Astrocyte of the hippocampus (primary cell): ENCODE measurements at regions not wholly inside any gene's neighbourhood (a gene's known extent, or its start where the extent isn't known, plus 50 kb on each side); places are given as distances from the start of the nearest gene placed in this dataset.

Source experiments
- DNase-seq: peaks from one replicate; pipeline ENCODE4 v3.0.0; 2011; ENCODE audit warnings: low read depth, low spot score

DNA sequence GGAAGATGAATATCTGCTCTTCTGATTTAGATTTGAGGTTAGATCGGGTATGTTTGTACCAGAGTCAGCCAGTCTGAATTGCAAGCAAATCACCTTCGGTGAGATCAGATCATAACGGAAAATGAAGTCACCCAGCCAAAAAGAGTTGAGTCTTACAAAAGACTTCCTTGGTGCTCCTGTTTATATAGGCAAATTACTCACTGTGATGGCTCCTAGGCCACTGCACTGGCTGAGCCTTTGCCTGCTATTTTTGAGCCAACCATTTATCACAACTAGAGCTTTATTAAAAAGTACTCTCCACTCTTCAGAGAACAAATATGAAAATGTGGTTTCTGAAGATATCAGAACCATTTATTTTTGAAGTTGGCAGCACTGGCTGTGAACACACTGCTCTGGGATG lies 277.7 kb upstream of the PCSK5 start:
- peak; percentile 29 for DNase-seq

DNA sequence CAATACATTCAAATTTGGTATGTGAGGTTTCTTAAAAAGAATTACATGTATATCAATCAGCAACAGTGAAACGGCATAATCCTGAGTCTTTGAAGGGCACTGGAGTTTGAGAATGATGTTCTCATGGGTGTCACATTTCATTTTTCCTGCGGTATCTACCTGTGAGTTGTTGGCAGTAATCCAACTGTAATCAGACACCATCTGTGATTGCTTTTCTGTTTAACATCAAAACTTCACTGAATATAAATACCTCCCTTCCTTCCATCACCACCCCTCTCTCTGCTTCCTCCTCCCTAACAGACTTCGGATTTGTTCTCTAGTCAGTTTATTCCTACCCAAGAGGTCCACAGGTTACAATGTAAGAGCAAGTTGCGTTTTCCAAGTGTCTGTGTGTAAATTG lies 275.2 kb upstream of the PCSK5 start:
- no peak for DNase-seq

DNA sequence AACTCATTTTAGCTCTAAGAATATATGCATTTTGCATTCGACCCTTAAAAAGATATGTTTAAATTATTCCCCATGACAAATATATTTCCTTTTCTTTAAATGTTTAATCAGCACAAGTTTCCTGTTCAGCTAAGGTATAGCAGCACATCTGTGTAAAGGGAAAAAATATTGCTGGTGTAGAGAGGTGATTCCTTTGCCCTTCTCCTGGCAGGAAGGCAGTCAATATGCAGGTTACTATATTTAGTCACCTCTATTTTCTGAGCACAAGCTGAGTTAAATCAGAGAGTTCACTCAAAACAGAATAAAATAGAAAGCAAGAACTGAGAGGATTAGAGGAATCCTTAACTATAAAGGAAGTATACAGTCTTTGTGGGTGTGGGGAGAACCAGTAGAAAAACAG lies 274.4 kb upstream of the PCSK5 start:
- no peak for DNase-seq

DNA sequence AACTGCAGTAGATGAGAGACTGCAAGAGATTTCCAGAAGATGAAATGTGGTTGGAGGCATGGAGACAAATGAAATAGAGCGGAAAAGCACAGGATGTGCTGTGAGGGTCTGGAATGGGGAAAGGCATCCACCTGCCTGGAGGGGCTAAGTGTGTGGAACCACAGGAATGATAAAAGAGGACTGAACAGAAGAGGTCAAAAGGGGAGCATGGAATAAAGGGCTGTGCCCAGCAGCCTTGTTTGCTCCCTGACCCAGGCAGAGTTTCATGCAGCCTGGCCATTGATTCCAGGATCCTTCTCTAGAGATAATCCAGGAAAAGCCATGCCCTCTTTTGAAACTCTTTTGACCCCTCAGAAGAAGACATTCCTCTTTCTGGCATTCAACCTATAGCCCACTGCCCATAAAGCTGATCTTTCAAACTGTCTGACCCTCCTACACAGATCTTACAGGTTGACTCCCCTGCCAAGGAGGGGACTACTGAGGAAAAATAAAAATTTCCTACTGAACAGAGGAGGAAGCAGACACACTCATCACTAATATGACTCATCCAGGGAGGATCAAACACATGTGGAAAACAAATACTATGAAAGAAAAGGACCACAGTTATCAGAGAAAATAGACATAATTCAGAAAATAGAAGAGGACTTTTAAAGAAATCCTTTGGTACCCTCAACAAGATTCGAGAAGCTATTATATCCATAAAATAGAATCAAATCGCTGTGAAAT lies 273.5 kb upstream of the PCSK5 start:
- no peak for DNase-seq

DNA sequence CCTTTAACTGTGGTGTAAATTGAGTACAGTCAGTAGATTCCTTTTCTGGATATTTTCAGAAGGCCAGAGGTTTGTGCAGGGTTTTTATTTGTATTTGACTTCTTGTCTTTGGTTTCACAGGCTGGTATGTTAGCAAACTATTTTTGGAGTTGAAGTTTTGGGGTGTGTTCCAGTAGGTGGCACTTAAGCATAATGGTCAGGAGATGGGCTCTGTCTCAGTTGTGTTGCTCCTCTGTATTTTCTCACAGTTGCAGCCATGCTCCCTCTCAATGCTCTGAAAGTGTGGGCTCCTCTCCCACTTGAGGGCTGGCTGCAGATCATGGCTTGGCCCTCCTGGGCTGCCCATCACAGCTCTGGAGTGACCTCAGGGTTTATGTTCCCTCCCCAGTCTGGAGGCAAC lies 267.0 kb upstream of the PCSK5 start:
- no peak for DNase-seq

DNA sequence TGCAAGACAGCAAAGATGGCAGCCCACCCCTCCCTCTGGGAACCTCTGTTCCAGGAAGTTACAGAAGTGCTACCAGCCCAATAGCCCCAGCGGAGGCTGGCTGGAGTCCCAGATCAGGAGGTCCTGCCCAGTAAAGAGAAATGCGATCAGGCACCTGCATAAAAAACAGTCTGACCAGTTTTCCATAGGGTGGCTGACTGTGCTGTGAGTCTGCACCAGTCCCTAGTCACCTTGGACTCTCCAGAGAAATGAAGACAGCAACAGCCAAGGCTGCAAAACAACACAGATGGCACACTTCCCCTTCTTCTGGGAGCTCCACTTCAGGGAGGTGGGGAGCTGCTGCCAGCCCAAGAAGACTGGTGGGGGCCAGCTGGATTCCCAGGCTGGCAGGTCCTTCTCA lies 265.5 kb upstream of the PCSK5 start:
- DNase-seq = no peak

DNA sequence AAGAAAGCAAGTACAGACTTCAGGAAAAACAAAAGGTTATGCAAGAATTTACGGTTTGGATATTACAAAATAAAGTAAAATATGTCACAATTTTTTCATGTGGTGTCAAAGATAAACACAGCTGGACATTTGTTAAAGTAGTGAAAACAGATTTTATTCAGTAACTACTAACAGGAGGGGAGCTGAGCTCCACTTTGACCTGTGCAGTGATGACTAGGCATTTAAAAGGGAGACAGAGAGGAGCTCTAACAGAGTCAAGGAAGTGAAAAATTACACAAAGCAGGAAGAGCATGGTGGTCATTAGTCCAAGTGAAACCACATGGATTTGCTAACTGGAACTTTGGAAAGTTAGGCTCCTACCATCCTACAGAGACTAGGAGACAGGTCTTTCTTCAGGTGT lies 263.6 kb upstream of the PCSK5 start:
- DNase-seq = no peak

DNA sequence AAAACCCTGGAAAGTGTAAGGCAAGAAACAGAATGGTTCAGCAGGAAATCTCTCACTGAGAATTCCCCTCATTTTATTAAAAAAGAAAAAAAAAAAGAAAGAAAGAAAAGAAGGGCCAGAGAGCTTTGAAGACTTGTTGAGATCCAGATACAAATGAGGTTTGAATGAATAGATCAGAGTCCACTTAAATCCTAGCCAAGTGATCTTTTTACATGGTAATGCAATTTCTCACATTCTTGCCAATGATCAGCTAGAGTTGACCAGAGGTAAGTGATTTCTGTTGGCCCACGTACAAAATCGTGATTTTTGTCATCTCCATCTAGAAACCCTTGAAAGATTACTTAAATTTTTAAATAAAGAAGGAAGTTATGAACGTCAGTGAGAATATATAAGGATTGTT lies 261.5 kb upstream of the PCSK5 start:
- DNase-seq = no peak

DNA sequence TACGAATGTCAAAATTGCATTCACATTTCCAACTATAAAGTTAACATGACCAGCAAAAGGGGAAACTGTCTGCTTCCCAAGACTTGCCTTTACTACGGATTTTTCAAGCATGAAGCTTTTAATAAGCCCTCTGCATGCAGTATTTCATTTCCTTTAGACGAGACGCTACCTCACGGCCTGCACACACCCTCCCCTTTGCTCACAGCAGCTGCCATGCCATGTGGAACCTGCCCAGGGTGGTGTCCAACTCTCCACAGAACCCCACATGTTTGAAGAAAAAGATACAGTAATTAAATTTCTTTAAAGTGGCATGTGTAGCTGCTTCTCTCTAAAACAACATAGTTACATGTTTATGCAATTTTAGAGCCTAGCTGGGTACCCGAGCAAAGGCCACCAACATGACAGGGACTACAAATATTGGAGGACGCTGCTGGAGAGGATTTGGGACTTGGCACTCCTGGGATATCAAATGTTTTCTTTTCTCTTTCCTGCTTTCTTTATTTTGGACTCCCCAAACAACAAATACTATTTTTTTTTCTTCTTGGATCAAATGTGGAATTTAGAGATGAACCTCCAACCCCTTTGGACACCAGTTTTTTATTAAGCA lies 256.9 kb upstream of the PCSK5 start:
- no peak for DNase-seq

DNA sequence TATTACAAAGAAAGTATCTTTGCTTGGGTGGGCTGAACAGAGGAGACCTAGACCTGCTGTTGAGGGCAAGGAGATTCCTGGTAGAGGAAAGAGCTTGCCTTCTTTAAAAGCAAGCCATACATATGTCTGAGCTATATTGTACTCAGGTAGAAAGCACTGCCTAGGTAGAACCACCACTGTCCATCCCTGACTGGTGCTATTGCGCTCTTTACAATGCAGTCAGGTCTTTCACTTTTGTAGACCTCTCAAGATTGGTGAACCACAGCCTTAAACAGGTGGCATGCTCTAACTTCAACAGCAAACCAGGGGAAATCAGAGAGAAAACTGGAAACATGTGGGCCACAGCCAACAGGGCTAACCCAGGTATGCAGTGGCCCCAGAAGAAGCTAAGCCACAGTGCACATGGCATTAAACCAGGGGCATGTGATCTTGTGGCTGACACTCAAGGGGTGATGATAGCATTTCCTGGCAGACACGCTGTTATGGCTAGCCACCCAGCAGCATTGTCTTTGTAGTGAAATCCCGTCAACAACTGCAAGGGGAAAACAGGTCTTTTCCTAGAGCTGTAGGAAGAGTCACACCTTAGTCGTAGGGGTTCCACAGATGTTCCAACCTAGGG lies 253.9 kb upstream of the PCSK5 start:
- DNase-seq = no peak

DNA sequence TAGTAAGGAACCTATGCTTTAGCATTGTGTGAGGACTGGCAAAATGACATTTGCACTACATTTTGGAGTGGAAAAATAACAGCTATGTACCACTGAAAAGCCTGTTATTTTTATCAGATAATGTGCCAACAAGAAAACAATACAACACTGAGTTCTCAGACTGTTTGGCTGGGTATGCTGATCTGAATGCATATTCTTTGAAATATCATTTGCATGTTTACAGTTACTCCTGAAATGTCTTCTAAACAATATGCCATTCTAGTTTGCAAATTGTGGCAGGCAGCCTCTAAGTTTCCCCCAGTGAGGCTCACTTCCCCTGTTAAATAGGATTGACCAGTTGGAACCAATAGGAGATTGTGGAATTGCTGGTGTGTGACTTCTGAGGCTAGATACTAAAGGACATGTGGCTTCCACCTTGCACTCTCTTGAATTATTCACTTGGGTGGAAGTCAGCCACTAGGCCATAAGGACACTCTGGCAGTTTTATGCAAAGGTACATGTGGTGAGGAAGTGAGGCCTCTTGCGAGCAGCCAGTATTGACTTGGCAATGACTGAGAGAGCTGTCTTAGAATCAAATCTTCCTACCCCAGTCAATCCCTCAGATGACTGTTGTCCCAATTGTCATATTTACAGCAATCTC lies 250.4 kb upstream of the PCSK5 start:
- DNase-seq = no peak

DNA sequence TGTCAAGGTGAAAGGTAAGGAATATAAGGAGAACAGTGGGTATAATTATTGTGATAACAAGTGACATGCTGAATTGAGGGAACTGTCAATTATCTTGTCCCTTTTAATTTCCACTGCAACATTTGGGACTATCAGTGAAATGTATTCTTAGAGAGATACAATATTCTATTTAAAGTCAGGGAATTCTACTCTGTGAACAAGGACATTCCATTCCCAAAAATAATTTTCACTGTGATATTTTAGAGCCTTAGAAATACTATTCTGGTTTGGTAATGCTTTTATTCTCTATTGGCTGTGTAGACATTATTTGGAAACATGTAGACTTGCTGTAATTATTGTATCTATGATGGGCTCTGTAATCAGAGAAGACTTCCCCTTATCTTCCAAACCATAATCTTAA lies 248.0 kb upstream of the PCSK5 start:
- no peak for DNase-seq

DNA sequence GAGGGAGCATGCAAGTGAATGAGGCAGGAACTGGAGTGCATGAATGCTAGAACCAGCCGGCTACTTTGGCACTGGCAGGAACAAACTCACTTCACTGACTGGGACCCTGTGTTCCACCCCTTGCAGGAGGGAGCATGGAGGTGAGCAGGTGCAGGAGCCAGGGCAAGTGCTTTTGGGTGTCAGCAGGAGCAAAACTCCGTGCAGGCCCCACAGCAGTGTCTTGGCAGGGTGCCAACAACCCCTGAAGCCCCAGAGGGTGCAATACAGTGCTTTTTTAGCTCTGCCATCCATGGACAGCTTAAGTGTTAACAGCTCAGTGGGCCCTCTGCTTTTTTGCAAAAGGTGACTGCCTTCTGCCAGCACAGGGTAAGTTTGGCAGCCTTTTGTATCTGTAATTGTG lies 245.8 kb upstream of the PCSK5 start:
- no peak for DNase-seq

DNA sequence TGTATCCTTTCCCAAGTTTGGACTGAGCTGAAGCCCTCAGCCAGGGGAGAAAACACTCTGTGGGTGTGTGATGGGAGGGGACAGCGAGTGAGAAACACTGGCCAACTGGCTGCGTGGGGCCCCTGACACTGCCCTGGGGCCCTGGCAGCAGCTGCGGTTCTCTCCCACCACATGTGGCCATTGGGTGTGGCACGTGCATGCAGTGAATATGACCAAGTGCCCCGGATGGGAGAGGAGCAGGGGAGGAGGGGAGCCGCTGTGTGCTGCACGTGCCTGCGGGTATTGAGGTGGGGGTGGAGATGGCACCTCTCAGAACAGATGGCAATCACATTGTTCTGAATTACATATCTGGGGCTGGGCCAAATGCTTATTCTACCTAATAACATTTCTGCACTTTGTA lies 242.4 kb upstream of the PCSK5 start:
- no peak for DNase-seq

DNA sequence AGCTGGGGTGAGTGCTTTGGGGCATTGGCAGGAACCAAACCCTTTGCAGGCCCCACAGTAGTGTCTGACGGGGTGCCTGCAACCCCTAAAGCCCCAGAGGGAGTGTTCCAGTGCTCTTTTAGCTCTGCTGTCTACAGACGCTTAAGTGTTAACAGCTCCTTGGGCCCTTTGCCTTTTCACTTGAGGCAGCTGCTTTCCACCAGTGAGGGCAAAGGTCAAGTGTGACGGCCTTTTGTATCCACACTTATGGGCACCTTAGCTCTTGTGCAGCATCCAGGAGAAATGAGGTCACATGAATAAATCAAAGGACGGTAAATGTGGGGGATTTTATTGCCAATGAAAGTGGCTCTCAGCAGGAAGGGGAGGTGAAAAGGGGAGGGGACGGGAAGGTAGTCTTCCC lies 241.4 kb upstream of the PCSK5 start:
- no peak for DNase-seq

DNA sequence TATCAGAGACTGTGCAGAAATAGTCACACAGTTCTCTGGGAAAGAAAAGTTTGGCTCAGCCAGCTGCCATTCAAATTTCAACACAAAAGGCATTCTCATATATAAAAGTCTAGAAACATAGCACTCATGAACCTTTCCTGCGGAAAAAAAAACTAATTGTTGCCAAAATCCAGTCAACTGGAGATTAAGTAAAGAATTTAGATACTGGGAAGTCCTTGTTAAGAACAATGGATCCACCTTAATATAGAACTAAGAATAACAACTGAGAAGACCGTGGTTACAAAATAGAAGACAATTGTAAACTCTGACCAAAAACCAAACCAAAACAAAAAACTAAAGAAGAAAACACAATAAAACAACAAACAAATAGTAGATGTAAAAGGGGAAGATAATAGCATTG lies 238.8 kb upstream of the PCSK5 start:
- no peak for DNase-seq

DNA sequence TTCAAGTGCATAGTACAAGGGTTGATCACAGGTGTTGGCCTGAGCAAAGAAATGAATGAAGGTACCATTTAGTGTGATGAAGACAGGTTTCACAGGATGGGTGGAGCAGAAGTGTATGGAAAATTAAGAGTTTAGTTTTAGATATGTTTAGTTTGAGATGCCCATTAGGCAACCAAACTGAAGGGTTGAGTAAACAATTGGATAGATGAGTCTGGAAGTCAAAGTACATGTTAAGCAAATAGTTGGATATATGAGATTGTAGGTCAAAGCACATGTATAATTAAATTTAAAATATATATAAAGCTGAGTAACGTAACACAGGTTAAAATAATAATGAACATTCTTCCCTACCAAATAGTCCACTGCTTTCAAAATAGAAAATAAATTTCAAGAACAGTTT lies 237.1 kb upstream of the PCSK5 start:
- no peak for DNase-seq

DNA sequence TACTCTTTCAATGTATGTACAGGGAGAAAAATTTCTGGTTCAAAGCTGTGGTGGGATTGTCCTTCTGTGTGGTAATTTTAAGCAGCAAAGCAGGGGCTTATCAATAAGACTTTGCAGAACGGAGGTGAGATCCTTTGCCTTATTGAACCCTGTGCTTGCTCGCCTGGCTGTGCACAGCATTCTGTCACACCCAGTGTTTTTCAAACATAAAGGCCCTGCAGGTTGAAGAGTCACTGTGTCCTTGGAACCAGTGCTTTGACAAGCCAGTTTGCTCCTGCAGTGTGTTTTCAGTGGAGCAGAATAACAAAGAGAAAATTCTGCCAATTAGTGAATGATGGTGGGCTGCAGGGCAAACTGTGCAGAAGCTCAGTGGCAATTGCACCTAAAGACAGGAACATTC lies 236.7 kb upstream of the PCSK5 start:
- no peak for DNase-seq

DNA sequence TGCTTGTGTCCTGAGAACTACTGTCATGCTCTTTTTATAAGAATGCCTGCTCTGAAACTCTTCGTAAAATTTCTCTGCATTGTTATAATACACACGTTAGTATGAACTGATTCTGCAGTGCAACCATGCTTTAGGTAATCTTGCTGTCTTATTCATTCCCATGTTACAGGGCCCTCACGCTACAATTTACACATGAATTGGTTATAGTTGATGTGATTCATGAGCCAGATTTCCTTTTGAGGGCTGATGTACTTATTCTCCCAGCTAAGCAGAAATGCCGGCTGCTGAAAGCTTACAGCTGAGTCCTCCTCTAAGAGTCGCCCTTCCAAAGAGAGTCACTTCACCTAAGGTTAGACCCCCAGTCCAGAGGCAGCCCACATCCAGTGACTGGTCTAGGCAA lies 233.5 kb upstream of the PCSK5 start:
- peak; percentile 29 for DNase-seq

DNA sequence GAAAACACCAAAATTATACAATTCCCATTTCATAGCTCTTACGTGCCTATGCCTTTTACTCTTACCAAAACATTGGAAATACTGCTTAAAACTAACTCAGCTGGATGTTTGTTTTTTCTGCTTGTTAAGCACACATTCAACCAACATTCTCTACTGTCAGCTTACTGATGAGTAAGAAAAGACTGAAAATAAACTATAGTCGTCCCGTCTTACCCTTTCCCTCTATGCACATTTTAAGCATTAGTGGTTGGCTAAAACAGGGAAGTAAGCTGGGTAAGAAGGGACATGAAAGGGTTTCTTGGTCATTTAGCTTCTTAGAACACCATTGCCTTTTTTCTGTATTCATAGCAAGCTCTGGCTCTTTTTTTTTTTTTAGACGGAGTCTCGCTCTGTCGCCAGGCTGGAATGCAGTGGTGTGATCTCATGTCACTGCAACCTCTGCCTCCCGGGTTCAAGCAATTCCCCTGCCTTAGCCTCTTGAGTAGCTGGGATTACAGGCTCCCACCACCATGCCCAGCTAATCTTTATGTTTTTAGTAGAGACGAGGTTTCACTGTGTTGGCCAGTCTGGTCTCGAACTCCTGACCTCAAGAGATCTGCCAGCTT lies 232.1 kb upstream of the PCSK5 start:
- DNase-seq = peak; percentile 77

DNA sequence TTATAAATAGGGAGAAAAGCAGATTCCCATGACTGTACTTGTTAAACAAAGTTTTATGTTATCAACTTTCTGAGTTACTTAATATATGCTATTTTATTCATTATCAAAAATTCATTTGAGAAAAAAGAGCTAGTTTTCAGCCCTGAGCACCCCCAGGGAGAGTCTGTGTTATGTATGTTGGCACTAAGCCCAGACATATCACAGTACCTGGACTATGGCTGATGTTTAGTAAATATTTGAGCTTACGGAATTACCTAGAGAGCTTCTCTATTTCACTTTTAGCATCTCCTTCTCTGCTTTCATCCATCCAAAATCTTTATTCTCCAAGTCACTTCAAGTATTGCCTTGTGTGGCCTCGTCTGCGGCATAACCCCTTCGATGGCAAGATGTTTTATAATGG lies 225.9 kb upstream of the PCSK5 start:
- no peak for DNase-seq

DNA sequence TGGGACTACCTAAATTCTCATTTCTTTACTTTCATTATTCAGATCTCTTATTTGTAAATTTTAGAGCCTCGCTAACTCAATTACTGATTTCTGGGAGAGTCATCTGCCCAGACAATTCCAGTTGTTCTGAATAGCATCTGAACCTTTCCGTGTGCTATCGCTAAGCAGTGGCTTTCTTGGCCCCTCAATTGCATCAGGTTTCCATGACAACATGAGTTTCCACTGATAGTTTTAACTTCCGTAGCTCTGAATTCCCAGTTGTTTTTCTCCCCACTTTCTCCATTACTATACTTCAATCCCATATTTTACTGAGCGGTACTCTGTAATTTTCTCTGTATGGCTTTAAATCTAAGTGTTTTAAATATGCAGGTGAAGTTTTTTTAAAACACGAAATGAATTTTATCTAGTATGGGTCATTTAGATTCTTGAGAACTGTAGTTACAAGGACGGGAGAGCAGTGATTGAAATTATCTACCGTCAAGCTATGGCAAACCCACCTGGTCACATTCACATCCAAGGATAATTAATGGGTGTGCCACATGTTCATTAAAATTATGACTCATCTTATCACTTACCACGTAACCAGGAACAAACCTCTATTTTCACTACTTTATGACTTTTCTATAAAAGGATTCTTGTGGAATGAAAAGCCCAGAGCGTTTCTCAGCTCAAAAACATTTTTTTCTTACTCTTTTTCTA lies 223.5 kb upstream of the PCSK5 start:
- no peak for DNase-seq
